Activated CD4-positive, alpha-beta memory T cell treated with anti-CD3 and anti-CD28 coated beads for 36 hours (primary cell): ENCODE measurements at regions not wholly inside any gene's neighbourhood (a gene's known extent, or its start where the extent isn't known, plus 50 kb on each side); places are given as distances from the start of the nearest gene placed in this dataset.
"Not testable (repeated sequence)": the region's sequence is repeated elsewhere in the genome, so short reads cannot be mapped to it uniquely, and the experiment has no call there.

ENCODE experiments used
- CTCF ChIA-PET: fragments of 350-600 bp; sonication (Branson Sonifier 250); formaldehyde crosslinking; loops from one replicate; lab custom pipeline; 2021; ENCODE audit warnings: antibody characterized with exemption, inconsistent platforms; lab: Charles Lee
- POLR2A ChIA-PET: fragments of 350-600 bp; sonication (Branson Sonifier 250); formaldehyde crosslinking; loops from one replicate; lab custom pipeline; 2021; ENCODE audit warnings: antibody characterized with exemption; lab: Charles Lee
- DNase-seq: peaks from one replicate; pipeline ENCODE4 v3.0.0-alpha.2; 2020
- H3K27ac Mint-ChIP-seq: one replicate; pipeline ENCODE4 v1.8.0; 2021; ENCODE audit warnings: mixed read lengths
- H3K27me3 Mint-ChIP-seq: one replicate; pipeline ENCODE4 v1.8.0; 2021; ENCODE audit warnings: mixed read lengths
- H3K36me3 Mint-ChIP-seq: one replicate; pipeline ENCODE4 v1.8.0; 2021; ENCODE audit warnings: mixed read lengths
- H3K4me1 Mint-ChIP-seq: one replicate; pipeline ENCODE4 v1.8.0; 2021; ENCODE audit warnings: low read depth, mixed read lengths
- H3K4me3 Mint-ChIP-seq: one replicate; pipeline ENCODE4 v1.8.0; 2021; ENCODE audit warnings: mild to moderate bottlenecking, mixed read lengths
- H3K9me3 Mint-ChIP-seq: one replicate; pipeline ENCODE4 v1.8.0; 2021; ENCODE audit warnings: mixed read lengths
- intact Hi-C: fragments of 100-400 bp; cut with micrococcal nuclease; formaldehyde crosslinking; loops from one replicate; pipeline ENCODE4 v1.15.1; 2023

- Mint-ChIP-seq H3K27ac (no peak overlapping the region), H3K36me3 (no peaks in the 10 kb centered on the region), H3K27me3 (no peaks in the 10 kb centered on the region), H3K4me3 (no peak overlapping the region), H3K9me3 (no peaks in the 10 kb centered on the region), H3K4me1 (no peaks in the 10 kb centered on the region)
- ChIA-PET CTCF (no interaction called here), POLR2A (no interaction called here)
- no peak for DNase-seq
- intact Hi-C loops = no loop called here
These were observed 270.1 kb downstream of the RDH14 start for GRCh38 chr2:18290386-18290785.

GRCh38 chr2:18286897-18287296, 273.6 kb downstream of the RDH14 start:
- CTCF ChIA-PET = no interaction called here
- Mint-ChIP-seq H3K9me3 (peaks cover 3% of the 10 kb centered on the region), H3K36me3 (no peaks in the 10 kb centered on the region), H3K4me1 (no peaks in the 10 kb centered on the region), H3K4me3 (no peak overlapping the region), H3K27me3 (no peaks in the 10 kb centered on the region), H3K27ac (no peak overlapping the region)
- POLR2A ChIA-PET = no interaction called here
- DNase-seq = no peak
- intact Hi-C loops = no loop called here

GRCh38 chr2:18284331-18284730, 276.1 kb downstream of the RDH14 start:
- ChIA-PET POLR2A (no interaction called here), CTCF (no interaction called here)
- Mint-ChIP-seq H3K9me3 (peaks cover 3% of the 10 kb centered on the region), H3K4me1 (no peaks in the 10 kb centered on the region), H3K36me3 (no peaks in the 10 kb centered on the region), H3K4me3 (no peak overlapping the region), H3K27me3 (no peaks in the 10 kb centered on the region), H3K27ac (no peak overlapping the region)
- intact Hi-C loops = no loop called here
- no peak for DNase-seq

GRCh38 chr2:18282026-18282425, 278.4 kb downstream of the RDH14 start:
- no peak for DNase-seq
- peaks cover 3% of the 10 kb centered on the region for H3K9me3 Mint-ChIP-seq
- H3K4me1 Mint-ChIP-seq = no peaks in the 10 kb centered on the region
- POLR2A ChIA-PET = no interaction called here
- CTCF ChIA-PET = interaction anchor here (1.1 kb wide), 1 partner anchor 122 kb away, joined by 3 read pairs; no protein-coding TSS in a partner anchor
- no peaks in the 10 kb centered on the region for H3K27me3 Mint-ChIP-seq
- intact Hi-C loops = no loop called here
- no peak overlapping the region for H3K4me3 Mint-ChIP-seq
- no peaks in the 10 kb centered on the region for H3K36me3 Mint-ChIP-seq
- no peak overlapping the region for H3K27ac Mint-ChIP-seq

- H3K27me3 Mint-ChIP-seq = no peaks in the 10 kb centered on the region
- intact Hi-C loops = no loop called here
- POLR2A ChIA-PET = no interaction called here
- CTCF ChIA-PET = no interaction called here
- no peaks in the 10 kb centered on the region for H3K9me3 Mint-ChIP-seq
- H3K27ac Mint-ChIP-seq = no peak overlapping the region
- no peaks in the 10 kb centered on the region for H3K4me1 Mint-ChIP-seq
- H3K36me3 Mint-ChIP-seq = no peaks in the 10 kb centered on the region
- DNase-seq = no peak
- H3K4me3 Mint-ChIP-seq = no peak overlapping the region
These were observed 283.8 kb downstream of the RDH14 start for GRCh38 chr2:18276583-18277075.

GRCh38 chr2:18273205-18273604, 287.2 kb downstream of the RDH14 start:
- intact Hi-C loops = no loop called here
- Mint-ChIP-seq H3K27ac (no peak overlapping the region), H3K9me3 (no peaks in the 10 kb centered on the region), H3K36me3 (no peaks in the 10 kb centered on the region), H3K27me3 (no peaks in the 10 kb centered on the region), H3K4me3 (no peak overlapping the region), H3K4me1 (no peaks in the 10 kb centered on the region)
- ChIA-PET CTCF (no interaction called here), POLR2A (no interaction called here)
- DNase-seq = no peak

GRCh38 chr2:18272148-18272494, 288.3 kb downstream of the RDH14 start:
- ChIA-PET POLR2A (no interaction called here), CTCF (no interaction called here)
- Mint-ChIP-seq H3K36me3 (no peaks in the 10 kb centered on the region), H3K4me3 (no peak overlapping the region), H3K4me1 (no peaks in the 10 kb centered on the region), H3K27me3 (no peaks in the 10 kb centered on the region), H3K27ac (no peak overlapping the region), H3K9me3 (no peaks in the 10 kb centered on the region)
- intact Hi-C loops = no loop called here
- no peak for DNase-seq

- intact Hi-C loops = no loop called here
- no peaks in the 10 kb centered on the region for H3K27me3 Mint-ChIP-seq
- H3K4me3 Mint-ChIP-seq = no peak overlapping the region
- no peaks in the 10 kb centered on the region for H3K9me3 Mint-ChIP-seq
- H3K27ac Mint-ChIP-seq = no peak overlapping the region
- no peaks in the 10 kb centered on the region for H3K4me1 Mint-ChIP-seq
- no peaks in the 10 kb centered on the region for H3K36me3 Mint-ChIP-seq
- ChIA-PET CTCF (no interaction called here), POLR2A (no interaction called here)
- no peak for DNase-seq
These were observed 288.9 kb downstream of the RDH14 start for GRCh38 chr2:18271370-18272147.

GRCh38 chr2:18268400-18268799, 292.1 kb downstream of the RDH14 start:
- POLR2A ChIA-PET = no interaction called here
- intact Hi-C loops = no loop called here

GRCh38 chr2:18267501-18267900, 293.0 kb downstream of the RDH14 start:
- CTCF ChIA-PET = interaction anchor here (0.6 kb wide), 1 partner anchor 11 kb away, joined by 3 read pairs; no protein-coding TSS in a partner anchor
- intact Hi-C loops = no loop called here
- no peaks in the 10 kb centered on the region for H3K27me3 Mint-ChIP-seq
- no peak overlapping the region for H3K4me3 Mint-ChIP-seq
- H3K36me3 Mint-ChIP-seq = no peaks in the 10 kb centered on the region
- DNase-seq = no peak
- H3K27ac Mint-ChIP-seq = no peak overlapping the region
- POLR2A ChIA-PET = no interaction called here
- no peaks in the 10 kb centered on the region for H3K9me3 Mint-ChIP-seq
- H3K4me1 Mint-ChIP-seq = no peaks in the 10 kb centered on the region

More at GRCh38 chr2:18268400-18268799, 292.1 kb downstream of the RDH14 start:
- Mint-ChIP-seq H3K4me1 (no peaks in the 10 kb centered on the region), H3K4me3 (no peak overlapping the region), H3K36me3 (no peaks in the 10 kb centered on the region), H3K9me3 (no peaks in the 10 kb centered on the region), H3K27ac (no peak overlapping the region), H3K27me3 (no peaks in the 10 kb centered on the region)
- CTCF ChIA-PET = no interaction called here
- no peak for DNase-seq

GRCh38 chr2:18266699-18267098, 293.8 kb downstream of the RDH14 start:
- CTCF ChIA-PET, H3K27me3 Mint-ChIP-seq, intact Hi-C loops, POLR2A ChIA-PET, H3K36me3 Mint-ChIP-seq, H3K9me3 Mint-ChIP-seq, DNase-seq, H3K4me3 Mint-ChIP-seq, H3K27ac Mint-ChIP-seq, H3K4me1 Mint-ChIP-seq: not testable (repeated sequence)

GRCh38 chr2:18265614-18266586, 294.6 kb downstream of the RDH14 start:
- CTCF ChIA-PET = no interaction called here
- no peaks in the 10 kb centered on the region for H3K9me3 Mint-ChIP-seq
- no peak overlapping the region for H3K27ac Mint-ChIP-seq
- H3K4me3 Mint-ChIP-seq = no peak overlapping the region
- POLR2A ChIA-PET = no interaction called here
- no peak for DNase-seq
- no peaks in the 10 kb centered on the region for H3K36me3 Mint-ChIP-seq
- intact Hi-C loops = no loop called here
- no peaks in the 10 kb centered on the region for H3K27me3 Mint-ChIP-seq
- no peaks in the 10 kb centered on the region for H3K4me1 Mint-ChIP-seq
